HL-60 (cell line): ENCODE measurements at regions not wholly inside any gene's neighbourhood (a gene's known extent, or its start where the extent isn't known, plus 50 kb on each side); places are given as distances from the start of the nearest gene placed in this dataset.

ENCODE experiments used
- CTCF ChIP-seq: IDR thresholded peaks from one replicate; pipeline ENCODE4 v1.5.1; 2011; ENCODE audit warnings: low read length, control low read depth, inconsistent platforms; ENCODE audit not compliant: insufficient read depth
- GABPA ChIP-seq: IDR thresholded peaks from 2 replicates; pipeline ENCODE4 v1.6.1; 2012; ENCODE audit warnings: low read depth
- POLR2AphosphoS5 ChIP-seq: IDR thresholded peaks from 2 replicates; pipeline ENCODE4 v1.6.1; 2012; ENCODE audit warnings: low read depth
- SPI1 ChIP-seq: IDR thresholded peaks from 2 replicates; pipeline ENCODE4 v1.6.1; 2012; ENCODE audit warnings: low read depth, mild to moderate bottlenecking, borderline replicate concordance
- TF ChIP-seq, protein P1 (sequence below): IDR thresholded peaks from 2 replicates; pipeline ENCODE4 v1.6.1; 2012; ENCODE audit warnings: low read depth; ENCODE audit not compliant: insufficient replicate concordance

GRCh38 chr12:19740472-19741131 is 301.3 kb downstream of the AEBP2 start:
- TF ChIP-seq CTCF (no peak), SPI1 (no peak), POLR2AphosphoS5 (no peak), GABPA (no peak)
- TF ChIP-seq, protein P1, sequence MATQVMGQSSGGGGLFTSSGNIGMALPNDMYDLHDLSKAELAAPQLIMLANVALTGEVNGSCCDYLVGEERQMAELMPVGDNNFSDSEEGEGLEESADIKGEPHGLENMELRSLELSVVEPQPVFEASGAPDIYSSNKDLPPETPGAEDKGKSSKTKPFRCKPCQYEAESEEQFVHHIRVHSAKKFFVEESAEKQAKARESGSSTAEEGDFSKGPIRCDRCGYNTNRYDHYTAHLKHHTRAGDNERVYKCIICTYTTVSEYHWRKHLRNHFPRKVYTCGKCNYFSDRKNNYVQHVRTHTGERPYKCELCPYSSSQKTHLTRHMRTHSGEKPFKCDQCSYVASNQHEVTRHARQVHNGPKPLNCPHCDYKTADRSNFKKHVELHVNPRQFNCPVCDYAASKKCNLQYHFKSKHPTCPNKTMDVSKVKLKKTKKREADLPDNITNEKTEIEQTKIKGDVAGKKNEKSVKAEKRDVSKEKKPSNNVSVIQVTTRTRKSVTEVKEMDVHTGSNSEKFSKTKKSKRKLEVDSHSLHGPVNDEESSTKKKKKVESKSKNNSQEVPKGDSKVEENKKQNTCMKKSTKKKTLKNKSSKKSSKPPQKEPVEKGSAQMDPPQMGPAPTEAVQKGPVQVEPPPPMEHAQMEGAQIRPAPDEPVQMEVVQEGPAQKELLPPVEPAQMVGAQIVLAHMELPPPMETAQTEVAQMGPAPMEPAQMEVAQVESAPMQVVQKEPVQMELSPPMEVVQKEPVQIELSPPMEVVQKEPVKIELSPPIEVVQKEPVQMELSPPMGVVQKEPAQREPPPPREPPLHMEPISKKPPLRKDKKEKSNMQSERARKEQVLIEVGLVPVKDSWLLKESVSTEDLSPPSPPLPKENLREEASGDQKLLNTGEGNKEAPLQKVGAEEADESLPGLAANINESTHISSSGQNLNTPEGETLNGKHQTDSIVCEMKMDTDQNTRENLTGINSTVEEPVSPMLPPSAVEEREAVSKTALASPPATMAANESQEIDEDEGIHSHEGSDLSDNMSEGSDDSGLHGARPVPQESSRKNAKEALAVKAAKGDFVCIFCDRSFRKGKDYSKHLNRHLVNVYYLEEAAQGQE: no peak
